H1 (cell line): ENCODE measurements at regions not wholly inside any gene's neighbourhood (a gene's known extent, or its start where the extent isn't known, plus 50 kb on each side); places are given as distances from the start of the nearest gene placed in this dataset.

Source experiments
- CTCF ChIP-seq, 3 experiments: IDR thresholded peaks; 1 replicate in 2 of 3; 2 replicates in 1 of 3; pipeline versions ENCODE4 v1.5.1 to v1.6.1; 2011; ENCODE audit warnings: low read length in 3 of 3, mild to moderate bottlenecking in 3 of 3, inconsistent platforms in 2 of 3, low read depth in 1 of 3, moderate library complexity in 1 of 3; ENCODE audit not compliant: insufficient read depth in 1 of 3; ENCODE audit errors: control extremely low read depth in 1 of 3
- EP300 ChIP-seq, 2 experiments: IDR thresholded peaks; 1 replicate in 1 of 2; 2 replicates in 1 of 2; pipeline ENCODE4 v1.6.1; 2011 to 2012; ENCODE audit warnings: low read depth in 2 of 2, low read length in 2 of 2, mild to moderate bottlenecking in 2 of 2, borderline replicate concordance in 1 of 2, inconsistent platforms in 1 of 2, moderate library complexity in 1 of 2
- JUN ChIP-seq: IDR thresholded peaks from 2 replicates; pipeline ENCODE4 v1.6.1; 2011; ENCODE audit warnings: low read depth, mild to moderate bottlenecking, improper control_type of control experiment, low read length
- POLR2AphosphoS5 ChIP-seq: IDR thresholded peaks from 2 replicates; pipeline ENCODE4 v1.6.1; 2011; ENCODE audit warnings: low read depth, low read length
- RAD21 ChIP-seq, 2 experiments: IDR thresholded peaks in 1 of 2; conservative IDR thresholded peaks in 1 of 2; 2 replicates each; pipeline ENCODE4 v1.6.1; 2011; ENCODE audit warnings: low read depth in 2 of 2, low read length in 2 of 2, improper control_type of control experiment in 1 of 2, inconsistent platforms in 1 of 2, mild to moderate bottlenecking in 1 of 2, moderate library complexity in 1 of 2
- RFX5 ChIP-seq: IDR thresholded peaks from 2 replicates; pipeline ENCODE4 v1.6.1; 2011; ENCODE audit warnings: low read depth, low read length, improper control_type of control experiment, borderline replicate concordance
- SIX5 ChIP-seq: IDR thresholded peaks from 2 replicates; pipeline ENCODE4 v1.6.1; 2011; ENCODE audit warnings: mild to moderate bottlenecking, low read depth, low read length
- TBP ChIP-seq: IDR thresholded peaks from 2 replicates; pipeline ENCODE4 v1.6.1; 2011; ENCODE audit warnings: low read depth, low read length, improper control_type of control experiment
- ZNF274 ChIP-seq: IDR thresholded peaks from 2 replicates; pipeline ENCODE4 v1.7.0; 2012; ENCODE audit warnings: low read length, borderline replicate concordance; ENCODE audit errors: extremely low read depth

DNA sequence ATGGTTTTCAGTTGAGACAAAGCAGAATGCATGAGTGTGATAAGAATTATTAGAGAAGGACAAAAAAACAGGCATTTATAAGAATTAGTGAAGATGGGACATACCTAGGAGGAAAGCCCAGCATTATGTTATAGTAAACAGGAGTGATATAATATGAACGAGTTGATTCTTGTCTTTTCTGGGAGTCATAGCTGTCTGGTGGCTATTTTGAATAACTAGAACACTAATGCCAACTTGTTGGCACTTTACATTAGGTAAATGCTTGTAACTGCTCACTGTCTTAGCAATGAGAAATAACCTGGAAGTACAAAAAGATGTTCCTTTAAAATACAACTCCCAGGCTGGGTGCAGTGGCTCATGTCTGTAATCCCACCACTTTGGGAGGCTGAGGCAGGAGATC lies 540.8 kb upstream of the SPHKAP start:
- TF ChIP-seq SIX5 (no peak), ZNF274 (no peak), JUN (no peak), RAD21 (IDR thresholded peaks at IDR 0.05 in 1 of 2, conservative IDR thresholded peaks at IDR 0.05 in 1 of 2; ENCODE audit: low read depth in 2 of 2, low read length in 2 of 2) (no peak), CTCF (IDR thresholded peaks at IDR 0.05; ENCODE audit: control extremely low read depth in 1 of 3, insufficient read depth in 1 of 3, low read depth in 1 of 3, low read length in 3 of 3) (no peak), TBP (no peak), EP300 (IDR thresholded peaks at IDR 0.05; ENCODE audit: borderline replicate concordance in 1 of 2, low read depth in 2 of 2, low read length in 2 of 2) (no peak), RFX5 (no peak), POLR2AphosphoS5 (no peak)
